GM19455 (cell line): ENCODE measurements at regions not wholly inside any gene's neighbourhood (a gene's known extent, or its start where the extent isn't known, plus 50 kb on each side); places are given as distances from the start of the nearest gene placed in this dataset.

Source experiments
- ATAC-seq: cut with Tn5 transposase; IDR thresholded peaks from one replicate; pipeline ENCODE4 v1.9.1; 2021; ENCODE audit not compliant: unreplicated experiment

DNA sequence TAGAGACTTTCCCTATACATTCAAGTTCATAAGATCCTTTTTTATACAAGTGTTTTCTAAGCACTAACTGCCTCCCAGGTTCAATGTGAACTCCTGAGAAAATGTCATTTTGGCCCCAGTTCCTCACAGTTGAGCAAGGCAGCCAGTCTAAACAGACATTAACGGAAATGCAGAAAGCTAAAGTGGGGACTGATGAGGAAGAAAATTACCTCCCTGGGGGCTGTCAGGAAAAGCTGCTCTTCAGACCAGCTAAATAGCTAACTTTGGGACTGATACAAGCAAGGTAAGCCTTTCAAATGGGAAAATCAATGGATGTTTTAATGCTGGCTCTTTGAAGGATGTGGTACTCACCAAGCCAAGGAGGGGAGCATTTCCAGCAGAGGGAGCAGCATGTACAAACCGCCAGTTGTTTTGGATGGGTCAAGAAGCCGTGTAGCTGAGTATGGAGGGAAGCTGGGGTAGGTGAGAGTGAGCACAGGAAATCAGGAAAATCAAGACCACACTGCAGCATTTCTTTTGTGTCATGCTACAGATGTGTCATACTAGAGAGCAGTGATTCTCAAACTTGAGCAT is 180.8 kb upstream of the CHD6 start:
- ATAC-seq, result no peak

DNA sequence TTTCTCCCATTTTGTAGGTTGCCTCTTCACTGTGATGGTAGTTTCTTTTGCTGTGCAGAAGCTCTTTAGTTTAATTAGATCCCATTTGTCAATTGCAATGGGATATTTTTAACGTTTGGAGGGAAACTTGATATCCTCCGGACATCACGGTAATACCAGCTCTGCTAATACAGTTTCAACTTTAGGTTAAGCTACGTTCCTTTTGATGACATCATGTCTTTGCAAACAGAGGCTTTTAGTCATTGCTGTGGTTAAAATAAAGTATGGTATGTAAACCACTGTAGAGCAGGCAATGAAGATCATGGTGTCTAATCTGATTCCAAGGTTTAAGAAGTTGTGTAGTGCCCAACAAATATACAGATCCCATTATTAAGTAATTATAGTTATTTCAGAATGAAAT is 168.0 kb upstream of the CHD6 start:
- ATAC-seq, result no peak

DNA sequence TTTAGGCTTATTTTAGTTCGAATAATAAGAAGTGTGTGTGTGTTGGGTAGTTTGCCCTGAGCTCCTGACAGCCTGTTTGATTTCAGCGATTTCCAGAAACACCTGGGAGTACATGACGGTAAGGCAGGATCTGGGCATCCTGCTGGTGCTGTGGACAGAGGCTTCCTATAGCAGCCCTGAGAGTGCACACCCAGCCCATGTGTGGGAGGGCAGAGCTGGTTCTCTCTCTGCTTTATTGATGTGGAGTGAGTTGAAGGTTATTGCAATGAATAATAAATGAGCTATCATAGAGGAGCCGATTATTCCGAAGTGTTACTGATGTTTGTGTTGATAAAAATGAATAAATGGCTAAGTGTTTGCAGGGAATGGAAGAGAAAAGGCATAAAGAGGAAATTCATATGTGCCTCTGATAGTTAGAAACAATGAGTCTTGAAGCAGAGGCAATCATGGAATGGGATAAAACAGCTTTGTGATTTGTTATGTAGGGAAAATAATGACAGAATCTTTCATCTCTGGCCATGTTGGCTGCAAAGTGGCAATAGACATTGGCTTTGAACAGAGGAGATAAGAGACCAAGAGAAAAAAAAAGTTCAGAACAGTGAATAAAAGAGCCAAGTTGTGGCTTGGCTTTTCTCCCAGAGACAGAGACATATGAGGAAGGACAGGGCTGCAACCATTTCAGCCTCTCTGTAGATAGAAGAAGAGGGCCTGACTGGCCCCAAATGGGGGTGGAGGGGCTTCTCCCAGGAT is 166.2 kb upstream of the CHD6 start:
- ATAC-seq, result no peak

DNA sequence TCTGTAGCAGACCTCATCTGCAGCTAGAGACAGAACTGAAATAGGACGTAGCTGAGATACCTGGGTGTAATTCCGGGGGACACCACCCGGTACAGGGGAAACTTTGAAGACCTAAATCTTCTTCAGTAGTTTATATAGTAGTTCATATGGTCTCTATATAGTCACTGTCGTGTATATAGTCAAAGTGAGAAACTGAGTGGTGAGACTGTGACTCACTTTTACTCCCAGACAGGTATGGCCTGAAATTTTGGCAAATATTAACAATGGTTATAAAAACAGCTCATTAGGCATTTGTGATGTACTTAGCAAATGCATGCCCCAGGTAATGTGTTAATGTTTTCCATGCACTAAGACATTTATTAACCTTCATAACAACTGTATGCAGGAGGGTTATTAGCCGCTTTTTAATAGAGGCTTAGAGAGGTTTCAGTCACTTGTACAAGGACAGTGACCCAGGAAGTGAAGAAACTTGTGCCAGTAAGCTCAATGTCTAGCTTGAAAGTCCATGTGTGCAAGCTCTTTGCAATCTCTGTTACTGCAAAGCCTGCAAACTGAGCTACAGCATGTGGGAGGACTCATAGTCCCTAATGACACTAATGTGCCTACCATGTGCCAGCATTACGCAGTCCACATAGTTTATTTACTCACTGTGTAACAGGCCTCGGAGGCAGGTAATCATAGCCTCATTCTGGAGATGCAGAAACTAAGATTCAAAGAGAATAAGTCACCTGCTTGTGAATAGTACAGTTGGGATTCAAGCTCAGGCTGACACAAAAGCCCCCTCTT is 165.4 kb upstream of the CHD6 start:
- ATAC-seq, result no peak

DNA sequence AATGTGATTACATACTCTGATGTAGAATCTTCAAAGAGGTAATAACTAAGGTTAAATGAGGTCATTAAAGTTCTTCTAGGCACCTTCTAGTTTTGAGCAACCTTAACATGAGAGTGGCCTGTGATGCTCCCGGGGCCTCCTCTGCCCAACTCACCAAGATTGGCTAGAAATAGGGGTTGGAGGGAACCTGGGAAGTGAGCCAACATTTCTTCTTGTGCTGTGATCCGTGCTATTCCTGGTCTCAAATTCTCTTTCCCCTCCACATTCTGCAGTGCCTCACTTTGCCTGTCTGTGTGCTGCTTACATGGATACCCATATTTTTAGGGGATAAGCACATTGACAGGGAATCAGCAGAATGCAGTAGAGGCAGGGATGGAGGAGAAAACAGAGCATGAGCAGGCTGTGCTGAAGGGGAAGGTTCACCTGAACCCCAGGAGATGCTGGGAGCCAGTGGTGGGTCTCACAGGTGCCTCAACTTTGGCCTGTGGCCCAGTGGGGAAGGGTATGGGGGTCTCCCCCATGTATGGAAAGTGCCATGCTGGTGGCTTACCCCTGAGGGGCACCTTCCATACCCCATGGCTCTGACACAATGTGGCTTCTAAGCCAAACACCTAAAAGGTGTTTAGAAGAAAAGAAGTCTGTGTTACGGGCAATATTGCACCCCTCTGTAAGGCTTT is 164.7 kb upstream of the CHD6 start:
- ATAC-seq, result no peak

DNA sequence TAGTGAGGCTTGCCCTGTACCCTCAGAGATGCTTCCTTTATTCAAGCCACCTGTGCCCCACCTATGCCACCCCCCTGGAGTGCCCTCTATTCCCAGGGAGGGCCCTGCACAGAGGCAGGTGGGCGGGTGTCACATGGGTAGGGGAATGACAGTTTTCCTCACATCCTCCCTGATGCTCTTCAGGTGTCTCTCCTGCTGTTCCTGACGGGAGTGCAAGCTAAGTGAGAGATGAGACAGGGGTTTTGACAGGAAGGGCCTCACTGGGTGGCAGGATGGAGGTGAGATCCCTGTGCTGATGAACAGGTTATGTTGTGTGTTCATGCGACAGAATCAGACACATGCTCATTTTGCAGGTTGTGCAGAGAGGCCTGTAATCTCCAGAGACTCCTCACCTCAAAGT is 164.1 kb upstream of the CHD6 start:
- no peak for ATAC-seq

DNA sequence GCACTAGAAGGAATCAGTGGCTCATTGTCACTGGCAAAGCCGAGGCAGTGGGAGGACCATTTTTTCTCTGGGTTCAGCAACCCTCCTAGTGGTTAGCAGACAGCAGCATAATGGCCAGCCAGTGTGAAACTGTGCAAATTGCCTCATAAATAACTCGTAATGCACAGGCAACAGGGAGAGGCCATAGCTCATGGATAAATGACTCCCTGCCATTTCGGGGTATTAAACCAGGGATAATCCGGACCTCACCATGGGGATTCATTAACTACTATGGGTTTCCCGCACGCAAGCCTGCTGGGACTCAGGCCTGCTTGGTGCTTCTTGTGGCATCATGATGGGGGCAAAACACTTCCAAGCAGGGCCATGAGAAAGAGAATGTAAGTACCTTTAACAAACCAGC is 158.2 kb upstream of the CHD6 start:
- no peak for ATAC-seq

DNA sequence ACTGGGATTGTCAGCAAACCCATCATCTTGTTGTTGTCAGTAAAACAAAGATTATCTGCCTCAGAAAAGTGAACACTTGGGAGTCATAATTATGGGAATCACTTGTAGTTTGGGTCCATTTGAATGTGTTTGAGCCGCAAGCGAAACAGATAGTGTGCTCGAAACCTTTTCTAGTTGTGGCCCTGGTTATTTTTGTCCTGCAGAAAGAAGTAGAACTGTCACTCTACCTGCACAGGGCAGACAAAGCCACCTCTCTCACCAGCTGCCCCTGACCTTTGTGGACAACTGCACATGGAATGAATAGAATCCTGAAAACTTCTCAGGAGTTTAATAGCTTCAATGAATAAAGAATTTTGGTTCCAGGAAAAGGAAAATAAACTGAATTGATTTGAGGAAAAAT is 156.1 kb upstream of the CHD6 start:
- no peak for ATAC-seq

DNA sequence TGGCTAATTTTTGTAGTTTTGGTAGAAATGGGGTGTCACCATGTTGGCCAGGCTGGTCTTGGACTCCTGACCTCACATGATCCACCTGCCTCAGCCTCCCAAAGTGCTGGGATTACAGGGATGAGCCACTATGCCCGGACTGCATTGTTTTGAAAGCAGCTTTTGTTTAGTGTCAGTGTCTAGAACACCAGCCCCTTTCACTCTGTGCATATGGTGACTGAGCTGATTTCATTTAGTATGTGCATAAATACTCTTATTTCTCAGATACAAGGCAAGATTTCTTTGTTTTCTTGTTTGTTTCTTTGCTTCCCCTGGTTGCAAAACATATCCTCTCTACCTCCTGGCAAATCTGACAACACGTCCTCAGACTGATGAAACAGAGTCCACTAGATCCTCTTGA is 152.8 kb upstream of the CHD6 start:
- no peak for ATAC-seq

DNA sequence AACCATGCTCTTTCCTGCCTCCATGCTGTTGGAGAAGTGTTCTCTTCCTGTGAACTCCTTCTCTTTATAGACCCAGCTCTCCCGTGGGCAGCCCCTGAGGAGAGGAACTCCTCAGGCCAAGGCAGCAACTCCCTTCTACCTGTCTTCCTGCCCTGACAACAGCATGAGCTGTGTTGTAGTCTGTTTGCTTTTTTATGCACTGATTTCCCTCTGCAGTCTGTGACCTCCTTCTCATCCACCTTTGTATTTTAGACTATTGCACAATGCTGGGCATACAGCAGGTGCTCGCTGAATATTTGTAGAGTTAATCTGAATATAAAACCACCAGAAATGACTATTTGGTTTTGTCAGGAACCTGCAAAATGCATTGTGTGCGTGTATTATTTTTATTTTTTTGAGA is 152.2 kb upstream of the CHD6 start:
- ATAC-seq, result no peak

DNA sequence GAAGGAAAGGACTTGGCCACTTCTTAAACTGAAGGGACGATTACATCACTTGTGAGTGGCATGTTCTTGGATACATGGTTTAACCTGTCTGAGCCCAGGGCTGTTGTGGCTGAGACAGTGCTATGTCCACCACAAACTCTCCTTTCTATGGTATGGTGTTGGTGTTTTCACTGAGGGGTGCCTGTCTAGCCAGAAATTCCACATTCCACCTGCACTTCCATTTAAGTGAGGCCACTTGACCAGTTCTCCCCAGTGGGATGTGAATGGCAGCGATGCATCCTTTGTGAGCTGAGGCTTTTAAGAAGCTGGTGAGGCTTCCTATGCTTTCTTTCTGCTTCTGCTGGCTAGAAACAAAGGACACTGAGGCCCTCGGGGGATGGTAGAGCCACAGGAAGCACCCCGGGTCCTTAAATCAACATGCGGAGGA is 151.4 kb upstream of the CHD6 start:
- ATAC-seq, result no peak

DNA sequence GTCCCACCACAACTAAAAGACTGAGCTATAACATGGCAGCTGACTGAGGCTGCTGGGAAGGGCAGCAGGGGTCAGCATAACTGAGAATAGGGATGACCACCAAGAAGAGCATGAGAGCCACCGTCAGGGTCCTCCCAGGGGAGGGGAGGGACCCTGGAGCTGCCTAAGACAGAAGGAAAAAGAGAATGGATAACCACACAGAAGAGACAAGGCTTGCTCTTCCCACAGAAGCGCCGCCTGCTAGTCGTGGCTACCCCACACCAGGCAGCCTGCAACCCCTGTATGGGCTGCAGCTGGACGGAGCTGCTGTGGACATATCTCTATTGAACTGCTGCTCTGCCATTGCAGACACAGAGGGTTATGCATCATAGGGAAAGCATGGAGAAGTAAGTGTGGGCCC is 132.0 kb upstream of the CHD6 start:
- no peak for ATAC-seq

DNA sequence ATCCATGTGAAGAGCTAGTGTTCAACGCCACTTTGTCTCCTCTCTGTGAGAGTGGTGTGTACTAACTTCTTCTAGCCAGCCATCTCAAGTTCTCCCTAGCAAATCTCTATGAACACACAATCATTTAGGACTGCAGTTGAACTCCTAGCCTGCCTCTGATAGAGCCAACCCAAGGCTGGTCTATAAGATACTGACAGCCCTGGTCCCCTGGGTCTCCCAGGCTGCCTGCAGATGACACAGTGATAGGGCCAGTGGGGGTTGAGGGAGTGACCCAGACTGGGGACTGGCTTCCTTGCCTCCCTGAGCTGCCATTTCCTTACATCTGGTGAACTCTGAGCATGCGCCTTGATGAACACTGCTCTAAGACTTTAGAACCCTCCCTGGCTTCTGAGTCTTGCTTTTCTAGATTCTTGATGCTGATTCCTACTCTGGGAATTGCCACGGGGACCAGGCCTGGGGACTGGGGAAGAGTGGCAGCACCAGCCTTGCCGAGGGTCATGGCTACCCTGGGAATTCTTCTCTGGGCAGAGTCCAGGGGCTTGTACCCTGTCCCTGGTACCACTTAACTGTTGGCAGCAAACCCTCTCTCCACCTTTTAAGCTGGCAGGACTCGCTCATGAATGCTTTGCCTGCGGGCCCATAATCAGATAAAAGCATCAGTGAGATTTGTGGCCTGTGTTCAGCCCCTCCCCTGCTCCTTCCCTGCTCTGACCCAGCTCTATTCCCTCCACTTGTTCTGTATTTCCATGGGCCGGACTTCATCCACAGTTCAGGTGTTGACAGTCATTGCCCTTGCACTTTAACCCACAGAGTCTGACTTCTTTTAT is 130.8 kb upstream of the CHD6 start:
- no peak for ATAC-seq

DNA sequence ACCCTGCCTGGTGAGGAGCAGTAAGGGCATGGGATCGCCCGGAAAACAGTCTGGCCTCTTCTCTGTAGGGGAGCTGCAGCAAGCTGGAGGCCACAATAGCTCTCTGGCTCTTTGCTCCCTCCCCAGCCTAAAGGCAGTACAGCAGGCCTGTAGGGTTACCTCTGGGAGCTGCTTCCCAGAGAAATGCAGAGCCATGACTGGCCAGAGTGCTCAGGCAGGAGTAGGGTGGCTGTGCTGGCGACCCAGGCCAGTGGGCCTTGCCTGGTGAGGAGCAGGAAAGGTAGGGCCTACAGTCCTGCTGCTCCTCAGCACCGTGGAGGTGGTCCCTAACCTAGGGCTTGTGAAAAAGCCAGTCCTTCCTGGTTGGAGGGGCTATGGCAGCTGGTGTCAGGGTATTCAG is 129.9 kb upstream of the CHD6 start:
- ATAC-seq, result no peak

DNA sequence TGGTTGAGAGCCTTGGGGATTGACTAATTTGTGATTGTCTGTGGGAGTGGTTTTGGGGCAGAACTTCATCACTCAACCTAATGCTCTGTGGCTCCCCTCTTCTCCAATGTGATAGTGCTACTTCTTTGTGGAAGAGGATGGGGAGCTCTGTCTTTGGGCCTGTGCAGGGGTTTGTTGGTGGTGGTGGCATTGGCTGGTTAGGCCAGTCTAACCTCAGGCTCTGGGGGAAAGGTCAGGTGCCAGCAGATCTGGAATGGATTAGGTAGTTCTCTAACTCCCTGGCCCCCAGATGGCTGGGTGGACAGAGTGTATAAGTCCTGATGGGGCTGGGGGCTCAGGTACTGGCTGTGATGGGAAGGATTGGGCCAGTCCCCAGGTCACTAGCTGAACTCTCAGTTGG is 129.0 kb upstream of the CHD6 start:
- no peak for ATAC-seq

DNA sequence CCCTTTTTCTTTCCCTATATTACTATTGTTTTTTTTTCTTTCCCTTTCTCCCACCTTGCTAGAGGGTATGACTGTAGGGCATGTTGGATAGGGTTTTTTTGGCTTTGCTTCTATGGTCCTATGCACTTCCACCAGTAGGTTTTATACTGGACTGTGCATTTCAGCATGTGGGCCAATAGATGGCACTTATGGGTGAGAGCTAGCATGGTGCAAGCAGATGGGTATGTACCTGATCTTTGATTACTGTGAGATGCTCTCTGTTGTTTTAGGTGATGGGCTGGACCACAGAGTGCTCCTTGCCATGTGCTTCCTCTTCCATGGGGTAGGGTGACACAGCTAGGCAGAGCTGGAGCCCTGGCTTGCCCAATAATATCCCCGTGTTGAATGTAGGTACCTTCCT is 128.5 kb upstream of the CHD6 start:
- no peak for ATAC-seq

DNA sequence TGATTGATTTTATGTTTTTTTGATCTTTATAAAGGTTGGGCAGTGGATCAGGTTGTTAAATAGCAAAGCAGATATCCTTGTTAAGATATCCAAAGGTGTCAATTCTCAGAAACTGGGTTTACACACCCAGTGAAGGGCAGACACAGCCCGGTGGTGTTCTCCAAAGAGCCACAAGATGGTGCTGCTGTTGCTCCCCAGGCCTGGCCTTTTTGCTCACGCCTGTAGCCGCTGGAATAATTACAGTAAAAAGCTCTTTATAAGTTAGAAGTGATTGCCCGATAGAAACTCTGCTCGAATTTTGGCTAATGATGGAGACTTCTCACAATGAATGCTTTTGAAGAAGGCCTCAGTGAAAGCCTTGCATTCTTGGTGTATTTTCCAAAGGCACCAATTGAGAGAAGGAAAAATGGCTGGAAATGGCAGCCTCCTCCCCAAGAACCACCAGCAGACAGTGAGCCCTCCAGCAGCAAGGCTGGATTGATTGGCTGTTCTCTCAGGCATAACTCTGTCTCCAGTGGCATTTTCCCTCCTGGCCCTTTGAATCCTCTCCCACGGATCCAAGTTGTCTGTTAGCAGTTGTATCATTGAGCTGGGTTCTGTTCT is 120.5 kb upstream of the CHD6 start:
- no peak for ATAC-seq

DNA sequence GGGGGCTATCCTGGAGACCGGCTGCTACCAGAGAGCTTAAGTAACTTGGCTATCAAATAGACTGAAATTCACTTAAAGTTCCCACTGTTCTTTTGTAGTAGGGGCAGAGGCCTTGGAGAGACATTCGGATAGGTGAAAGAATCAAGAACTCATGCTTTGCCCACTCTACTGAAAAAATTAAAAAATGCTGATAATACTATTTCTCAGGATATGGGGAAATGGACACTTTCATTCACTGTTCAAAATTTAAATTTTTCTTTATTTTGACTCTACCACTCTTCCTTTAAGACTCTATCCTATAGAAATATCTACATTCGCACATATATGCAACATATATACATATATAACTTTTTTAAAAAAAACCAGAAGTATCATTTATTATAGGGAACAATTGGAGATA is 117.8 kb upstream of the CHD6 start:
- no peak for ATAC-seq

DNA sequence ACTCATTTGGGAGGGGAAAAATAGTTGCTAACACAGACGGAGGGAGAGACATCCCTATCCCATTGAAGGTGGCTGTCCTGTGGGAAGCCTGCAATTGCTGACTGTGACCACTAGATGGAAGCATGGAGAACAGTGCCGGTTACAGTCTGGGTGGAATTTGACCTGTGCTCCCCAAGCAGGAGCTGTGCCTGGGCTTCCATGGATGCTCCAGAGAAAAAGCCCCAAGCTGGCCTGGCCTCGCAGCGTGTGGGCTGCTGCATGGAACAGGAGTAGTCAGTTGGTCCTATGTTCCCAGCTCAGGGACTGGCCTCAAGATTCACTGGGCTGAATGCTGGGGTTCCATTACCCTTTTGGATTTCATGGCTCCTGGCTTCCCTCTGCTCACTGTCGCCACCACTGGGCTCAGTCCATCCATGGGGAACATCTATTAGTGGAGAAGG is 116.3 kb upstream of the CHD6 start:
- no peak for ATAC-seq

DNA sequence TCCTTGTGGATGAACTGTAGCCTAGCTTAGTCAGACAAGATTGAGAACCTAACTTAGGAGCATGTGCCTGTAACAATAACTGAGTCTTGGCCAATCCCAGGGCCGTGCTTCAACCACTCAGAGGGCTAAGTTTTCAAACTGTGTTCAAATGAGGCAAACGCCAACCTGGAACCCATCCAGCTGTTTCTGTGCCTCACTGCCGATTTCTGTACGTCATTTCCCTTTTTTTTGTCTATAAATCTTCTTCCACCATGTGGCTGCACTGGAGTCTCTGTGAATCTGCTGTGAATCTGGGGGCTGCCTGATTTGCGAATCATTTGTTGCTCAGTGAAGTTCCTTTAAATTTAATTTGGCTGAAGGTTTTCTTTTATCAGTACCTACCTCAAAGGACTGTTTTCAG is 115.0 kb upstream of the CHD6 start:
- no peak for ATAC-seq
